HepG2 (cell line): ENCODE measurements at regions not wholly inside any gene's neighbourhood (a gene's known extent, or its start where the extent isn't known, plus 50 kb on each side); places are given as distances from the start of the nearest gene placed in this dataset.

Experiments
- CBX1 ChIP-seq: IDR thresholded peaks from one replicate; pipeline ENCODE4 v1.6.1; 2016; ENCODE audit warnings: antibody characterized with exemption, low read depth
- CBX5 ChIP-seq: sonication (generic); formaldehyde crosslinking; IDR thresholded peaks from 2 replicates; pipeline ENCODE4 v1.4.0; 2020; ENCODE audit warnings: missing genetic modification reagents, borderline replicate concordance
- CEBPG ChIP-seq: IDR thresholded peaks from 2 replicates; pipeline ENCODE4 v1.6.1; 2016
- DRAP1 ChIP-seq: IDR thresholded peaks from 2 replicates; pipeline ENCODE4 v1.6.1; 2016; ENCODE audit warnings: missing genetic modification reagents, missing compliant biosample characterization
- ELF3 ChIP-seq: IDR thresholded peaks from 2 replicates; pipeline ENCODE4 v1.6.1; 2016; ENCODE audit warnings: missing genetic modification reagents, missing compliant biosample characterization
- EP300 ChIP-seq, 3 experiments: sonication (generic) in 1 of 3; formaldehyde crosslinking in 1 of 3; IDR thresholded peaks; 2 replicates each; pipeline versions ENCODE4 v1.5.1 to v1.6.1; 2011 to 2020; ENCODE audit warnings: low read depth in 2 of 3, low read length in 2 of 3, borderline replicate concordance in 1 of 3, improper control_type of control experiment in 1 of 3, mild to moderate bottlenecking in 1 of 3, missing genetic modification reagents in 1 of 3, moderate library complexity in 1 of 3
- FOXJ3 ChIP-seq: sonication (generic); formaldehyde crosslinking; IDR thresholded peaks from 2 replicates; pipeline ENCODE4 v1.4.0; 2020; ENCODE audit warnings: missing genetic modification reagents, mild to moderate bottlenecking, borderline replicate concordance
- ISL2 ChIP-seq: sonication (generic); formaldehyde crosslinking; IDR thresholded peaks from 2 replicates; pipeline ENCODE4 v1.5.0; 2020; ENCODE audit warnings: missing genetic modification reagents
- KDM1A ChIP-seq: IDR thresholded peaks from 2 replicates; pipeline ENCODE4 v1.6.1; 2016; ENCODE audit warnings: missing compliant biosample characterization
- MEIS1 ChIP-seq: sonication (generic); formaldehyde crosslinking; IDR thresholded peaks from 2 replicates; pipeline ENCODE4 v1.9.0; 2021; ENCODE audit warnings: mild to moderate bottlenecking, missing genetic modification reagents, moderate library complexity, borderline replicate concordance
- PPARG ChIP-seq: conservative IDR thresholded peaks from 2 replicates; pipeline ENCODE4 v1.6.1; 2016; ENCODE audit warnings: missing biosample characterization, missing genetic modification reagents
- RBFOX2 ChIP-seq: fragments of 200-400 bp; formaldehyde crosslinking; IDR thresholded peaks from 2 replicates; pipeline ENCODE4 v1.6.1; 2017; ENCODE audit warnings: low read depth, mild to moderate bottlenecking, low read length
- SIN3B ChIP-seq: fragments of 150-350 bp; IDR thresholded peaks from 2 replicates; pipeline ENCODE4 v1.6.1; 2014; ENCODE audit warnings: low read length
- SP1 ChIP-seq, 2 experiments: fragments of 450-650 bp in 1 of 2; sonication (generic) in 1 of 2; formaldehyde crosslinking in 1 of 2; IDR thresholded peaks; 2 replicates each; pipeline versions ENCODE4 v1.4.0 to v1.6.1; 2016 to 2020; ENCODE audit warnings: missing genetic modification reagents in 1 of 2
- TFAP4 ChIP-seq: sonication (generic); IDR thresholded peaks from 2 replicates; pipeline ENCODE4 v1.6.1; 2016; ENCODE audit warnings: low read depth, borderline replicate concordance
- ZKSCAN8 ChIP-seq: IDR thresholded peaks from 2 replicates; pipeline ENCODE4 v1.6.1; 2016; ENCODE audit warnings: borderline replicate concordance, missing genetic modification reagents, missing compliant biosample characterization
- ZNF143 ChIP-seq: sonication (generic); formaldehyde crosslinking; IDR thresholded peaks from 2 replicates; pipeline ENCODE4 v1.4.0; 2020; ENCODE audit warnings: missing genetic modification reagents
- ZNF331 ChIP-seq: sonication (generic); formaldehyde crosslinking; IDR thresholded peaks from 2 replicates; pipeline ENCODE4 v1.4.0; 2020; ENCODE audit warnings: missing genetic modification reagents
- ZNF773 ChIP-seq: sonication (generic); formaldehyde crosslinking; IDR thresholded peaks from 2 replicates; pipeline ENCODE4 v1.4.0; 2020; ENCODE audit warnings: missing genetic modification reagents, borderline replicate concordance
- TF ChIP-seq, protein P1 (sequence below): IDR thresholded peaks from 2 replicates; pipeline ENCODE4 v1.4.0; 2020; ENCODE audit warnings: mild to moderate bottlenecking, missing genetic modification reagents
- TF ChIP-seq, protein P2 (sequence below): IDR thresholded peaks from 2 replicates; pipeline ENCODE4 v1.6.1; 2016; ENCODE audit warnings: low read depth, borderline replicate concordance
- TF ChIP-seq, protein P3 (sequence below): sonication (generic); formaldehyde crosslinking; IDR thresholded peaks from 2 replicates; pipeline ENCODE4 v1.8.0; 2022; ENCODE audit warnings: mild to moderate bottlenecking, missing genetic modification reagents, moderate library complexity
- TF ChIP-seq, protein P4 (sequence below): IDR thresholded peaks from 2 replicates; pipeline ENCODE4 v1.6.1; 2016

DNA sequence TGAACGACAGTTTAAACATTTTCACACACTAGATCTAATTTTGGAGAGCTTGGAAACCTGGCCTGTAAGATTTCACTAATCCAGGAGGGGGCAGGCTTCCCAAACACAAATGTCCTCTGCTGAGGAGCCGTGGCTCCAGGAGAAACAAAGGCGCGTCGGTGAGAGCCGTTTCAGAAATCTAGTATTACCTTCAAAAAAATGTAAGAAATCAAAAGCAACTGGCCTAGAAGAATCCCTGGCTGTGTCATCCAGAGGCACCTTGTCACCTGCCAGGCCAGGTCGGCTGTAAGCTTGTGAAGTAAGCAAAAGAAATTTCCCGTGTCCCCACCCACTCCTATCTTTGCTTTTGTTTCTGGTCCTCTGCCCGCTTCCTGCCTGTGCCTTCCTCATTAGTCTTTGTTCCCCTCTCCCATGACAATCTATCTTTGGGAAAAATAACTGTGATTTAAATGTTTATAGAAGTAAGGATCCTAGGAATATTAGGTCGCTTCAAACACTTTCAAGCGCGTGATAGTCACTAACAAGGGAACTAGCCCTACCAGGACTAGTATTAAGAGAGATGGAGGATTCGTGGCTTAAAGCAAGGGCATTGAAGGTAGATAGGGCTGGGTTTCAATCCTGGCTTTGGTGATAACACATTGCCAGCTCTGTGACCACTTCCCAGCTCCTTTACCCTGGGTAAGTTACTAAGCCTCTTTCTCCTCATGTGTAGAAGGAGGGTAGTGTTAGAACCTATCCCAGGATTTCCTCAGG lies 99.5 kb upstream of the STK39 start (continued):
- TF ChIP-seq, protein P1, sequence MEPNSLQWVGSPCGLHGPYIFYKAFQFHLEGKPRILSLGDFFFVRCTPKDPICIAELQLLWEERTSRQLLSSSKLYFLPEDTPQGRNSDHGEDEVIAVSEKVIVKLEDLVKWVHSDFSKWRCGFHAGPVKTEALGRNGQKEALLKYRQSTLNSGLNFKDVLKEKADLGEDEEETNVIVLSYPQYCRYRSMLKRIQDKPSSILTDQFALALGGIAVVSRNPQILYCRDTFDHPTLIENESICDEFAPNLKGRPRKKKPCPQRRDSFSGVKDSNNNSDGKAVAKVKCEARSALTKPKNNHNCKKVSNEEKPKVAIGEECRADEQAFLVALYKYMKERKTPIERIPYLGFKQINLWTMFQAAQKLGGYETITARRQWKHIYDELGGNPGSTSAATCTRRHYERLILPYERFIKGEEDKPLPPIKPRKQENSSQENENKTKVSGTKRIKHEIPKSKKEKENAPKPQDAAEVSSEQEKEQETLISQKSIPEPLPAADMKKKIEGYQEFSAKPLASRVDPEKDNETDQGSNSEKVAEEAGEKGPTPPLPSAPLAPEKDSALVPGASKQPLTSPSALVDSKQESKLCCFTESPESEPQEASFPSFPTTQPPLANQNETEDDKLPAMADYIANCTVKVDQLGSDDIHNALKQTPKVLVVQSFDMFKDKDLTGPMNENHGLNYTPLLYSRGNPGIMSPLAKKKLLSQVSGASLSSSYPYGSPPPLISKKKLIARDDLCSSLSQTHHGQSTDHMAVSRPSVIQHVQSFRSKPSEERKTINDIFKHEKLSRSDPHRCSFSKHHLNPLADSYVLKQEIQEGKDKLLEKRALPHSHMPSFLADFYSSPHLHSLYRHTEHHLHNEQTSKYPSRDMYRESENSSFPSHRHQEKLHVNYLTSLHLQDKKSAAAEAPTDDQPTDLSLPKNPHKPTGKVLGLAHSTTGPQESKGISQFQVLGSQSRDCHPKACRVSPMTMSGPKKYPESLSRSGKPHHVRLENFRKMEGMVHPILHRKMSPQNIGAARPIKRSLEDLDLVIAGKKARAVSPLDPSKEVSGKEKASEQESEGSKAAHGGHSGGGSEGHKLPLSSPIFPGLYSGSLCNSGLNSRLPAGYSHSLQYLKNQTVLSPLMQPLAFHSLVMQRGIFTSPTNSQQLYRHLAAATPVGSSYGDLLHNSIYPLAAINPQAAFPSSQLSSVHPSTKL (CRISPR knock-in tag): peak; percentile 44
- TF ChIP-seq, protein P2, sequence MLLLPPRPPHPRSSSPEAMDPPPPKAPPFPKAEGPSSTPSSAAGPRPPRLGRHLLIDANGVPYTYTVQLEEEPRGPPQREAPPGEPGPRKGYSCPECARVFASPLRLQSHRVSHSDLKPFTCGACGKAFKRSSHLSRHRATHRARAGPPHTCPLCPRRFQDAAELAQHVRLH (CRISPR knock-in tag): no peak
- TF ChIP-seq SP1 (IDR thresholded peaks at IDR 0.05) (no peak), SP1 (CRISPR knock-in tag; IDR thresholded peaks at IDR 0.05) (no peak), MEIS1 (CRISPR knock-in tag) (0 out of 2 replicates have a peak, but pooled peaks have one; percentile 32), KDM1A (CRISPR knock-in tag) (no peak), EP300 (IDR thresholded peaks at IDR 0.05; ENCODE audit: low read depth in 2 of 2, low read length in 2 of 2) (no peak), EP300 (CRISPR knock-in tag; IDR thresholded peaks at IDR 0.05; ENCODE audit: borderline replicate concordance) (no peak), ZNF143 (CRISPR knock-in tag) (no peak), SIN3B (no peak), ZKSCAN8 (CRISPR knock-in tag) (0 out of 2 replicates have a peak, but pooled peaks have one; percentile 45), ZNF331 (CRISPR knock-in tag) (0 out of 2 replicates have a peak, but pooled peaks have one; percentile 22), FOXJ3 (peak; percentile 56), PPARG (CRISPR knock-in tag) (0 out of 2 replicates have a peak, but pooled peaks have one; percentile 13), CBX5 (CRISPR knock-in tag) (no peak), ELF3 (CRISPR knock-in tag) (peak; percentile 12; the same call in 1 of the 2 replicates), RBFOX2 (no peak), ZNF773 (CRISPR knock-in tag) (no peak), DRAP1 (CRISPR knock-in tag) (peak; percentile 11; the same call in 1 of the 2 replicates), CEBPG (CRISPR knock-in tag) (no peak), TFAP4 (no peak), CBX1 (no peak), ISL2 (CRISPR knock-in tag) (peak; percentile 35; the same call in 1 of the 2 replicates)
- TF ChIP-seq, protein P3, sequence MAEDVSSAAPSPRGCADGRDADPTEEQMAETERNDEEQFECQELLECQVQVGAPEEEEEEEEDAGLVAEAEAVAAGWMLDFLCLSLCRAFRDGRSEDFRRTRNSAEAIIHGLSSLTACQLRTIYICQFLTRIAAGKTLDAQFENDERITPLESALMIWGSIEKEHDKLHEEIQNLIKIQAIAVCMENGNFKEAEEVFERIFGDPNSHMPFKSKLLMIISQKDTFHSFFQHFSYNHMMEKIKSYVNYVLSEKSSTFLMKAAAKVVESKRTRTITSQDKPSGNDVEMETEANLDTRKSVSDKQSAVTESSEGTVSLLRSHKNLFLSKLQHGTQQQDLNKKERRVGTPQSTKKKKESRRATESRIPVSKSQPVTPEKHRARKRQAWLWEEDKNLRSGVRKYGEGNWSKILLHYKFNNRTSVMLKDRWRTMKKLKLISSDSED: no peak
- TF ChIP-seq, protein P4, sequence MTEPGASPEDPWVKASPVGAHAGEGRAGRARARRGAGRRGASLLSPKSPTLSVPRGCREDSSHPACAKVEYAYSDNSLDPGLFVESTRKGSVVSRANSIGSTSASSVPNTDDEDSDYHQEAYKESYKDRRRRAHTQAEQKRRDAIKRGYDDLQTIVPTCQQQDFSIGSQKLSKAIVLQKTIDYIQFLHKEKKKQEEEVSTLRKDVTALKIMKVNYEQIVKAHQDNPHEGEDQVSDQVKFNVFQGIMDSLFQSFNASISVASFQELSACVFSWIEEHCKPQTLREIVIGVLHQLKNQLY (CRISPR knock-in tag): no peak
